GM12878 (cell line): ENCODE measurements at regions not wholly inside any gene's neighbourhood (a gene's known extent, or its start where the extent isn't known, plus 50 kb on each side); places are given as distances from the start of the nearest gene placed in this dataset.

Experiments used
- GATAD2B ChIP-seq: fragments of 450-650 bp; conservative IDR thresholded peaks from 2 replicates; pipeline ENCODE4 v1.6.1; 2017; ENCODE audit warnings: low read depth, mild to moderate bottlenecking, moderate library complexity
- POU2F2 ChIP-seq: IDR thresholded peaks from 3 replicates; pipeline ENCODE4 v1.6.1; 2011; ENCODE audit warnings: low read depth, mild to moderate bottlenecking, low read length, borderline replicate concordance
- SP1 ChIP-seq: IDR thresholded peaks from one replicate; pipeline ENCODE4 v1.6.1; 2011; ENCODE audit warnings: low read depth, low read length
- ZNF24 ChIP-seq: fragments of 450-650 bp; IDR thresholded peaks from 2 replicates; pipeline ENCODE4 v1.6.1; 2017; ENCODE audit warnings: antibody characterized with exemption, mild to moderate bottlenecking
- TF ChIP-seq, protein P1 (sequence below): fragments of 450-650 bp; IDR thresholded peaks from 2 replicates; pipeline ENCODE4 v1.6.1; 2017; ENCODE audit warnings: mild to moderate bottlenecking, moderate library complexity
- TF ChIP-seq, protein P2 (sequence below): IDR thresholded peaks from 2 replicates; pipeline ENCODE4 v1.6.1; 2011; ENCODE audit warnings: borderline replicate concordance, low read depth, mild to moderate bottlenecking, moderate library complexity, low read length; ENCODE audit not compliant: insufficient read depth, poor library complexity, severe bottlenecking
- TF ChIP-seq, protein P3 (sequence below): fragments of 150-350 bp; IDR thresholded peaks from 2 replicates; pipeline ENCODE4 v1.6.1; 2014; ENCODE audit warnings: mild to moderate bottlenecking, low read depth, low read length

DNA sequence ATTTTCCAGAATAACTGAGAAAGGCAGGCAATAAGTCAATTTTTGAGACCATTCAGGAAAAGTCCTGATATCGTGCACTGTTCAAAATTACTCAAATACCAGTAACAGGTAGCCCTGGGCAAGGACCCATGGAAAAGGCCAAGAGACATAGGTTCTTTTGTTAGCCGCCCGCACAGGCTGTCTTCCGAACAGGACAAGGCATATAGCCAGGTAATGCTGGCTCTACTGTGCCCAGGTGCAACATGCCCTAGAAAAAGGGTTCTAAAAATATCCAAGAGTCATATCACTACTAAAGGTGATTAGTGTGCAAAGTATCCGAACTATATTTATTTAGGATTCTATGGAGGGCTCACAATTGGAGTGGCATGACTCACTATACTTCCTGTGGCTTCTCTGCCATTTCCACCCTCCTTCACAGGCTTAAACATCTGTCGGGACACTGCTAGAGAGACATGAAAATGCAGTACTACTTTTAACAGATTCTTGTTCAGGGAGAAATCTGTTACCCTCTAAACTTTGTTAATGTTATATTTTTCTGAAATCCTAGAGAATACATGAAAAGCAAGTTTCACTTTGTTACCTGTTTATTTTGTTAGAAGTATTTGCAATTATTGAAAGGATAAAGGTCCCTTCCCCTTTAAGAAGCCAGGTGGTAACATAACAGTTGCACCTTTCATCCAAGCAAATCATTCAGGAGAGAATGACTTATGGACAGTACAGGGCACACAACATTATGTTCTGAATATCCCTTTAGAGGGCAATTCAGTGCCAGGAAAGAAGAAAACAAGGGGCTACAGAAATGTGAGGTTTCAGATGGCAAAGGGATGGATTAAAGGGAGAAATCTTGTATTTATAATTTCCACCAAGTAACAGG lies 293.3 kb upstream of the THBS1 start (continued):
- TF ChIP-seq, protein P1, sequence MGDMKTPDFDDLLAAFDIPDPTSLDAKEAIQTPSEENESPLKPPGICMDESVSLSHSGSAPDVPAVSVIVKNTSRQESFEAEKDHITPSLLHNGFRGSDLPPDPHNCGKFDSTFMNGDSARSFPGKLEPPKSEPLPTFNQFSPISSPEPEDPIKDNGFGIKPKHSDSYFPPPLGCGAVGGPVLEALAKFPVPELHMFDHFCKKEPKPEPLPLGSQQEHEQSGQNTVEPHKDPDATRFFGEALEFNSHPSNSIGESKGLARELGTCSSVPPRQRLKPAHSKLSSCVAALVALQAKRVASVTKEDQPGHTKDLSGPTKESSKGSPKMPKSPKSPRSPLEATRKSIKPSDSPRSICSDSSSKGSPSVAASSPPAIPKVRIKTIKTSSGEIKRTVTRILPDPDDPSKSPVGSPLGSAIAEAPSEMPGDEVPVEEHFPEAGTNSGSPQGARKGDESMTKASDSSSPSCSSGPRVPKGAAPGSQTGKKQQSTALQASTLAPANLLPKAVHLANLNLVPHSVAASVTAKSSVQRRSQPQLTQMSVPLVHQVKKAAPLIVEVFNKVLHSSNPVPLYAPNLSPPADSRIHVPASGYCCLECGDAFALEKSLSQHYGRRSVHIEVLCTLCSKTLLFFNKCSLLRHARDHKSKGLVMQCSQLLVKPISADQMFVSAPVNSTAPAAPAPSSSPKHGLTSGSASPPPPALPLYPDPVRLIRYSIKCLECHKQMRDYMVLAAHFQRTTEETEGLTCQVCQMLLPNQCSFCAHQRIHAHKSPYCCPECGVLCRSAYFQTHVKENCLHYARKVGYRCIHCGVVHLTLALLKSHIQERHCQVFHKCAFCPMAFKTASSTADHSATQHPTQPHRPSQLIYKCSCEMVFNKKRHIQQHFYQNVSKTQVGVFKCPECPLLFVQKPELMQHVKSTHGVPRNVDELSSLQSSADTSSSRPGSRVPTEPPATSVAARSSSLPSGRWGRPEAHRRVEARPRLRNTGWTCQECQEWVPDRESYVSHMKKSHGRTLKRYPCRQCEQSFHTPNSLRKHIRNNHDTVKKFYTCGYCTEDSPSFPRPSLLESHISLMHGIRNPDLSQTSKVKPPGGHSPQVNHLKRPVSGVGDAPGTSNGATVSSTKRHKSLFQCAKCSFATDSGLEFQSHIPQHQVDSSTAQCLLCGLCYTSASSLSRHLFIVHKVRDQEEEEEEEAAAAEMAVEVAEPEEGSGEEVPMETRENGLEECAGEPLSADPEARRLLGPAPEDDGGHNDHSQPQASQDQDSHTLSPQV, result no peak
- TF ChIP-seq, protein P2, sequence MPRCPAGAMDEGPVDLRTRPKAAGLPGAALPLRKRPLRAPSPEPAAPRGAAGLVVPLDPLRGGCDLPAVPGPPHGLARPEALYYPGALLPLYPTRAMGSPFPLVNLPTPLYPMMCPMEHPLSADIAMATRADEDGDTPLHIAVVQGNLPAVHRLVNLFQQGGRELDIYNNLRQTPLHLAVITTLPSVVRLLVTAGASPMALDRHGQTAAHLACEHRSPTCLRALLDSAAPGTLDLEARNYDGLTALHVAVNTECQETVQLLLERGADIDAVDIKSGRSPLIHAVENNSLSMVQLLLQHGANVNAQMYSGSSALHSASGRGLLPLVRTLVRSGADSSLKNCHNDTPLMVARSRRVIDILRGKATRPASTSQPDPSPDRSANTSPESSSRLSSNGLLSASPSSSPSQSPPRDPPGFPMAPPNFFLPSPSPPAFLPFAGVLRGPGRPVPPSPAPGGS, result no peak
- TF ChIP-seq SP1 (no peak), GATAD2B (no peak), POU2F2 (no peak), ZNF24 (no peak)
- TF ChIP-seq, protein P3, sequence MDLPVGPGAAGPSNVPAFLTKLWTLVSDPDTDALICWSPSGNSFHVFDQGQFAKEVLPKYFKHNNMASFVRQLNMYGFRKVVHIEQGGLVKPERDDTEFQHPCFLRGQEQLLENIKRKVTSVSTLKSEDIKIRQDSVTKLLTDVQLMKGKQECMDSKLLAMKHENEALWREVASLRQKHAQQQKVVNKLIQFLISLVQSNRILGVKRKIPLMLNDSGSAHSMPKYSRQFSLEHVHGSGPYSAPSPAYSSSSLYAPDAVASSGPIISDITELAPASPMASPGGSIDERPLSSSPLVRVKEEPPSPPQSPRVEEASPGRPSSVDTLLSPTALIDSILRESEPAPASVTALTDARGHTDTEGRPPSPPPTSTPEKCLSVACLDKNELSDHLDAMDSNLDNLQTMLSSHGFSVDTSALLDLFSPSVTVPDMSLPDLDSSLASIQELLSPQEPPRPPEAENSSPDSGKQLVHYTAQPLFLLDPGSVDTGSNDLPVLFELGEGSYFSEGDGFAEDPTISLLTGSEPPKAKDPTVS, result no peak
- TF ChIP-seq, all 136 proteins: peak for 0
